Stimulated activated CD8-positive, alpha-beta memory T cell treated with anti-CD3 and anti-CD28 coated beads, Interleukin-2, amount 100 ng/mL, for 48 hours (primary cell): ENCODE measurements at regions not wholly inside any gene's neighbourhood (a gene's known extent, or its start where the extent isn't known, plus 50 kb on each side); places are given as distances from the start of the nearest gene placed in this dataset.
"Not testable (repeated sequence)": the region's sequence is repeated elsewhere in the genome, so short reads cannot be mapped to it uniquely, and the experiment has no call there.

ENCODE experiments used
- DNase-seq, 2 donors: peaks; one replicate each; pipeline ENCODE4 v3.0.0-alpha.2; 2020; ENCODE audit warnings: low read depth in 2 of 2

- no peak for DNase-seq
Observed at GRCh38 chr19:28166025-28166424, 1046.9 kb downstream of the UQCRFS1 start.

GRCh38 chr19:28164214-28164613 is 1048.7 kb downstream of the UQCRFS1 start:
- no peak for DNase-seq

- no peak for DNase-seq
Observed at GRCh38 chr19:28159065-28159464, 1053.9 kb downstream of the UQCRFS1 start.

GRCh38 chr19:28155265-28155664 is 1057.7 kb downstream of the UQCRFS1 start:
- DNase-seq, result no peak

- DNase-seq, result no peak
Observed at GRCh38 chr19:28154077-28154476, 1058.9 kb downstream of the UQCRFS1 start.

GRCh38 chr19:28153123-28153522 is 1059.8 kb downstream of the UQCRFS1 start:
- DNase-seq, result no peak

GRCh38 chr19:28152195-28152594 is 1060.8 kb downstream of the UQCRFS1 start:
- DNase-seq, result no peak

GRCh38 chr19:28150129-28150528 is 1062.8 kb downstream of the UQCRFS1 start:
- no peak for DNase-seq

- no peak for DNase-seq
Observed at GRCh38 chr19:28148554-28148953, 1064.4 kb downstream of the UQCRFS1 start.

GRCh38 chr19:28142258-28142657 is 1070.7 kb downstream of the UQCRFS1 start:
- DNase-seq, result no peak

GRCh38 chr19:28140201-28140600 is 1072.8 kb downstream of the UQCRFS1 start:
- no peak for DNase-seq

GRCh38 chr19:28137772-28138171 is 1075.2 kb downstream of the UQCRFS1 start:
- DNase-seq, result no peak

GRCh38 chr19:28136796-28137195 is 1076.2 kb downstream of the UQCRFS1 start:
- no peak for DNase-seq

- DNase-seq, result no peak
Observed at GRCh38 chr19:28135825-28136224, 1077.1 kb downstream of the UQCRFS1 start.

- no peak for DNase-seq
Observed at GRCh38 chr19:28134311-28134710, 1078.6 kb downstream of the UQCRFS1 start.

GRCh38 chr19:28130881-28131280 is 1082.1 kb downstream of the UQCRFS1 start:
- not testable (repeated sequence) for DNase-seq

GRCh38 chr19:28130066-28130511 is 1082.9 kb downstream of the UQCRFS1 start:
- no peak for DNase-seq

- no peak for DNase-seq
Observed at GRCh38 chr19:28128341-28128740, 1084.6 kb downstream of the UQCRFS1 start.

GRCh38 chr19:28126135-28126898 is 1086.6 kb downstream of the UQCRFS1 start:
- no peak for DNase-seq

- DNase-seq, result no peak
Observed at GRCh38 chr19:28122734-28123133, 1090.2 kb downstream of the UQCRFS1 start.

GRCh38 chr19:28118235-28118634 is 1094.7 kb downstream of the UQCRFS1 start:
- DNase-seq, result no peak

GRCh38 chr19:28117143-28117542 is 1095.8 kb downstream of the UQCRFS1 start:
- no peak for DNase-seq

GRCh38 chr19:28116379-28116778 is 1096.6 kb downstream of the UQCRFS1 start:
- DNase-seq, result not testable (repeated sequence)

GRCh38 chr19:28103921-28104320 is 1109.0 kb downstream of the UQCRFS1 start:
- no peak for DNase-seq
